ENCODE measurements at regions not wholly inside any gene's neighbourhood (a gene's known extent, or its start where the extent isn't known, plus 50 kb on each side); places are given as distances from the start of the nearest gene placed in this dataset.
"Not testable (repeated sequence)": the region's sequence is repeated elsewhere in the genome, so short reads cannot be mapped to it uniquely, and the experiment has no call there.

DNA sequence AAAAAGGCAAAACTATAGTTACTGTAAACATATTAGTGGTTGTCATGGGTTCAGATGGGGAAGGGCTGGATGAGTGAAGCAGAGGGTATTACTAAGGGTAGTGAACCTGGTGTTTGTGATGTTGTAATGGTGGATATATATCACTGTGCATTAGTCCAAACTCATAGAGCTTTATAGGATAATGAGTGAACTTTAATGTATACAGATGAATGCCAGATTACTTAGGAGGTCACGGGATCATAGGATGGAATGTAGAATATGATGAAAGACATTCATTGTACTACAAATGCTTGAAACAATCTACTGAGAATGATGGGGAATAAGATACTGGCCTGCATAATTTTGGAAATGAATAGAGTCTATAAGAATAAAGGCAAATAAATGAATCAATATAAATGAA lies 226.7 kb upstream of the ZNF804A start:
- no peak for DNase-seq

DNA sequence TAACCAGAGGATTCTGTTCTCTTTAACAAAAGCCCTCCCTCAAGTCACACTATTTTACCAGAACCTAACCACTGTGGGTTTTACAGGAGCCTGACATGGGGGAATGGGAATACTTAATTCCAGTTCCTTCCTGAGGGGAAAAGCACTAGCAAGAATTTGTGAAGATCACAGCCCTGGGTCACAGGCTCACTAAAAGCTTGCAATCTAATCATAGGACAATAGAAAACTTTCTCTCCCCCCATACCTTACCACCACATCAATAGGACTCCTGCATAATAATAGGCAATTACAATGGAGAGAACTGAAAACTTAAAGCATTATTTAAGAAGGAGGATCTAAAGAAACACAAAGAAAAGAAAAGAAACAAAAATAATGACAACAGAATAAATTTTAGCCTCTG lies 225.8 kb upstream of the ZNF804A start:
- DNase-seq, result no peak

DNA sequence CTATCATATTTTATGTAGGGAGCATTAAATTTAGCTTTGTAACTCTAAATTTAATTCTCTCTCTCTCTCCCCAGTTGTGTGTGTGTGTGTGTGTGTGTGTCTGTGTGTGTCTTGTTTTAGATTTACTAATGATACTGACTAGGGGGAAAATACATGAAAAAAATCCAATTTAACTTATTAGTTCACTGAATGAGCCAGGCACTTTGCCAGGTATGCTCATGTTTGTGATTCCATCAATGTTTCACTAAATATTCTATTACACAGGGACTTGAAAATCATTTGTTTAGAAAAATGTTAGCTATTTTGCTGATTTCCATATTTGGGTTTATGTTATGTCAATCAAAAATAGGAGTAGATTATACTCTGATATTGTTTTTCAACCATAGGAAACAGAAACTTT lies 203.7 kb upstream of the ZNF804A start:
- DNase-seq, result no peak

DNA sequence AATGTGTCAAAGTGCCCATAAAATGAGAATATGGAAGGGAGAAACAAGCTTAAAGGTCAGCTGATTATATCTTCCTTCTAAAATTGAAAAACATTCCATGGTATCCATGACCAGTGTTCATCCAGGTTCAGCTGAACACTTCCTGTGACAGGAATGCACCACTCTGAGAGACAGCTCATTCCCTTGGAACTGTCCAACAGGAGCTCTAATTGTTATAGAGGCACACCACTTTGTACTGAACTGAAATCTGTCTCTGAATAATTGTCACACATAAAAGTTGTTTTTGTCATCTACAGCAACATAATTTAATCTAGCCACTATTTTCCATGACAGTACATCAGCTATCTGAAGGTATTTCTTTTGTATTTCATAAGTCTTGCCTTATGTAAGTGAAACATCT lies 195.9 kb upstream of the ZNF804A start:
- DNase-seq, result no peak

DNA sequence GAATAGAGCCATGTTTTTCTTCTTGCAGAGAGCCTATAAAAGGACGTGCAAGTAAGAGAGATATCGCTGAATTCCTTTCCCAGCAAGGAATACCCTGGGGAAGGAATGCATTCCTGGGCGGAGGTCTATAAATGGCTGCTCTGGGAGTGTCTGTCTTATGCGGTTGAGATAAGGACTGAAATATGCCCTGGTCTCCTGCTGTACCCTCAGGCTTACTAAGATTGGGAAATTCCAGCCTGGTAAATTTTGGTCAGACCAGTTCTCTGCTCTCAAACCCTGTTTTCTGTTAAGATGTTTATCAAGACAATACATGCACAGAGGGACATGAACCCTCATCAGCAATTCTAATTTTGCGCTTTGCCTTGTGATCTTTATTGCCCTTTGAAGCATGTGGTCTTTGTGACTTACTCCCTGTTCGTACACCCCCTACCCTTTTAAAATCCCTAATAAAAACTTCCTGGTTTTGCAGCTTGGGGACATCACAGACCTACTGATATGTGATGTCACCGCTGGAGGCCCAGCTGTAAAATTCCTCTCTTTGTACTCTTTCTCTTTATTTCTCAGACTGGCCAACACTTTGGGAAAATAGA lies 191.2 kb upstream of the ZNF804A start:
- not testable (repeated sequence) for DNase-seq

DNA sequence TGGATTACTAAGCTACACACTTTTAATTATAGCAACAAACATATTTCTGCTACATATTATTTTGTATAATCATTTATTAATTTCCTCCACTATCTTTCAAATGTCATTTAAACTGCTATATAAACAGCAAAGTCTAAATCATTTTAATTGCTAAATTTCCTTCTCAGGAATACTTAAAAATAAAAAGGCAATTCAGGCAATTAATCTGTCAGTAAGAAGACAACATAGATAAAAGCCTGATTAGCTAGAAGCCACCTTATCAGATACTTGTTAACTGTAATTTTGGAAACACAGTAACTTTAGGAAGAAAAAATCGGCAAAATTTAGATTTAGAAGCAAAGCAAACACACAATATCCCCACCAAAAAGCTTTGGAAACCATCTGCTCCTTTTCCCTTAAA lies 188.2 kb upstream of the ZNF804A start:
- no peak for DNase-seq

DNA sequence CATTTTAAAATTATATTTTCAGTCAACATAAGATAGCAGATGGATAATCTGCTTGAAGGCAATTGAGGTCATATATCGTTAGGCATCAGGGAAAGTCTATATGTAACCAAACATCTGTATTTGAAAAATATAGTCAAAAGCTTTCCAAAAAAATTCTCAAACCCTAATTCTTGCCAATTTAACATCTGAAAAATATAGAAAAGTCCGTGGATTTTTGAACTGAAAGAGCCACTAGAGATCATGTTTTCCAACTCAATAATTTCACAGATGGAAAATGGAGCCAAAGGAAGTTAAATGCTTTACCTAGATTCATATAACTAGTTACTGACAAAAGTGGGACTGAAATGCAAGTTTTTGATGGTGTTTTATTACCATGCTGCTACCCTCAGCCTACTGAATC lies 185.1 kb upstream of the ZNF804A start:
- DNase-seq, result no peak

DNA sequence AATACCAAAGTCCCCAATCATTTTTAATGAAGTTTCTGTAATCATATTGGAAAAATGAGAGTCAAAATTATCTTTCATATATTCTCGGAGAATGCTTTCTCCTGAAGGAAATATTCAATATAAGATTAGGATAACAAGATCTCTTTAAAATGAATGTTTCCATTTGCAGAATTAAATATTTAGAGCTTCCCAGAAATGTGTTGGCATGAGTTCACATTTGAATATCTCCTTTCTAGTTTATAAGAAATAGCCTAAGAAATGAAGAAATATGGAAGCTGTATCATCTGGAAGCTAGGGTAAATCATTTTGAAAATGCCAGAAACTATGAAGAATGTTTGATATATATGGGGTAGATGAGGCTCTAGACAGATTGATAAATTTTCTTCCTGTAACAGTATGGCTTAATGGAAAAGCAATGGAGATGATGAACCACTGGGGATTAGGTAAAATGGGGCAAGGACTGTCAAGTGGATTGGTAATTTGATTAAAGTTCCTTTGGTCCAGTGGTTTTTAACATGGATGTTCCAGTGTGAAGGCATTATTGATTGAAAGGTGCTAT lies 184.6 kb upstream of the ZNF804A start:
- no peak for DNase-seq

DNA sequence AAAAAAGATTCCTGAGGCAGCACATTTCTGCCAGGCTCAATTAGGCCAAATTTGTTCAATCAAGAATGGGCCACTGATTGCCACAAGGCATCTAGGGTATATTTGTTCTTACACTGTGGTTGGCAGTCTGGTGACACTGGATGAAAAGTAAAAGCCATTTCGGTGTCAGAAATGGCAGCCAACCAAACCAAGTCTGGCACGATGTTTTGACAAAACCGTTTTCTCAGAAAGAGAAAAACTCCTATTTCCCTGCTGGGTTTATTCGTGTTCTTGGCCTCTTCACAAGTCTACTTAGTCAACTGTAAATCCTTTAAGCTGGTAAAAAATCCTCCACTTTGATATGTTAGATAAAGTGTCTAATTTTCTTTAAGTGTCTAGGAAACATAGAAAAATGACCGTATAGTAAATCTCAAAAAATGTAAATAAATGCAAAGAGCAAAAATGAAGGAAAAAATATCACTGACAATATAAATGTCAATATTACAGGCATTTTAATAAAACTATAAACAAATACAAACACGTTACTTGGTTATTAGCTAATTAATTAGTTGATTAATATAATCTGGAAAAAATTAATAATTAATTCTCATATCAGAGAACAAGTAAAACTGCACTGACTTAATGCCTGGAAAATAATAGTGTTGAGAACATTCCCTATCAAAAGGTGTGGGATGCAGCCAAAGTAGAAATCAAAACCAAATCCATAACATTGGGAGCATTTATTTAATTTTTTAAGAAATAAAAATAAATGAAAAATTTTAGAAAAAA lies 182.0 kb upstream of the ZNF804A start:
- no peak for DNase-seq

DNA sequence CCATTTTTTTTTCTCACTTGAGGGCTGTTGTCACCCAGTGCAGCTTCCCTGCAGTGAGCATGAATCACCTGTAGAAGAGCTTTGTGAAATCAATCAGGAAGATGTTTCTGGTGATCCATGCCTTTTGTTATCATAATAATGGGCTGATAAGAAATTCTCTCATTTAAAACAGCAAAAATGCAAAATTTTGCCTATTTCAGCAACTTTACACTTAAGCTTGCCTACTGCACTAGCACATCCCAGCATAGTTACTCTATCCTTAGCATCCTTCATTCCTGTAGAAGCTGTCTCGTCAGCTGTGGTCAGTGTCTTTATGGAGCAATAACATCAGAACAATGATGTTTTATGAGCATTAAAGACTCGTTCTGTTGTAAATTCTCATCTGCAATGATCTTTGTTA lies 178.6 kb upstream of the ZNF804A start:
- no peak for DNase-seq

DNA sequence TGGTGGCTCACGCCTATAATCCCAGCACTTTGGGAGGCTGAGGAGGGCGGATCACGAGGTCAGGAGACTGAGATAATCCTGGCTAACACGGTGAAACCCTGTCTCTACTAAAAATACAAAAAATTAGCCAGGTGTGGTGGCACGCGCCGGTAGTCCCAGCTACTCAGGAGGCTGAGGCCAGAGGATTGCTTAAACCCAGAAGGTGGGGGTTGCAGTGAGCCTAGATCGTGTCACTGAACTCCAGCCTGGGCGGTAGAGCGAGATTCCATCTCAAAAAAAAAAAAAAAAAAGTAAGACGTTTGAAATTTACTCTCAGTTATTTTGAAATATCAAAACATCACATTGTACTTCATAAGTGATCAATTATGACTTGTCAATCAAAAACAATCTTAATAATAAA lies 176.9 kb upstream of the ZNF804A start:
- DNase-seq, result not testable (repeated sequence)

DNA sequence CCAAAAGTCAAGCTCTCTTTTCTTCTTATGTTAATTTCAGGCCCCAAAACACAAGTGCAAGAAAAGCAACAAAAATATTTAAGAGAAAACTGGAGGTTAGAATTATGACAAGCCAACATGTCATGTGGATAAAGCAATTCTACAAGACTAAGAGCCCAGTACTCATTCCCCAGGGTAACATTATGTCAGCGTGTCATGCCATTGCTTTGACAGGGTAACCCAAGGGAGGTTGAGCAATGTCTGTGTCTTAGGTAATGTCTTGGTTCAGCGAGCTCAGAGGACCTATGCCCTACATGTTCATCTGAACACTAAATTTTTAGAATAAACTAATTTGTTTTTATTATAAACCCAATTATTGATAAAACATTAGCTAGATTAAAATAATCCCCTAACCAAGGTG lies 173.2 kb upstream of the ZNF804A start:
- no peak for DNase-seq

DNA sequence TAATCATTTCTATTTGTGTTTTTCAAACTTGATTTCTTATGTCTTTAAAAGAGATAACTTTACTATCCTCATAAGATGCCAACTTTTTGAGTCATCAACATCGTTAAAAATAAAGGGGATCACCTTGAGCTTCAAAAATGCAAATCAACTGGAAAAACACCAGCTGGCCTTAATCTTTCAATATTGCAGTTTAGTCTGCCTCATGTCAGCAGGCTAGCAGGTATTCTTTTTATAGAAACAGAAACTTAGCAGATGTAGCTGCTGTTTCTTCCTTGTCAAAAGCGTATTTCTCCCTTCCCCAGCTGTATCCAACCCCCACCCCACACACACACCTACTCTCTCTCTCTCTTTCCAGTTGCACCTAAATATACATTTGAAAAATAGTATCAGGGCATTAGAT lies 154.1 kb upstream of the ZNF804A start:
- peak; percentile 50 to 83 for DNase-seq

DNA sequence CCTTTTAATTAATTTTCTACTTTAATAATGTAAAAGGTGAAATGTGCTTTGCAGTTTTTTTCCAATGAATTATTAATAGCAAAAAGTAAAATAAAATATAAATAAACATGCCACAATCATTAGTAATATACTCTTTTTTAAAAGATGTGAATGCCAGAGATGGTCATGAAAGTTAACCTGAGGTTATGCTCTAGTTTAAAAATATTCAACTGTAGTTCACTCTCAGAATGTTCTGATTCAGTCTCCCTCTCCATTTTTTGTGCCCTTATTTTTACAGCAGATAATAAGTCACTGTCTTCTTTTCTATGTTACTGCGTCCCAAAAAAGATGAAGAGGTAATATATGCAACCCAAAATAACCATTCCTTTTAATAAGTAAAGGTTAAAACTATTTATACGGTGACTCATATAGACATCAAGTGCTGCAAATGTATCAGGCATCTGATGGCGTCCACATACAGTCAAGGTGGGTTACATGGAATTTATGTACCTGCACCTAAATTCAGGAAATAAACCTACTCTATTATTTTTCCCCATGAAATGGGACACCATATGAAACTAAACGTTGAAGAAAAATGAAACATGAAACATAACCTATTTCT lies 153.6 kb upstream of the ZNF804A start:
- no peak for DNase-seq

DNA sequence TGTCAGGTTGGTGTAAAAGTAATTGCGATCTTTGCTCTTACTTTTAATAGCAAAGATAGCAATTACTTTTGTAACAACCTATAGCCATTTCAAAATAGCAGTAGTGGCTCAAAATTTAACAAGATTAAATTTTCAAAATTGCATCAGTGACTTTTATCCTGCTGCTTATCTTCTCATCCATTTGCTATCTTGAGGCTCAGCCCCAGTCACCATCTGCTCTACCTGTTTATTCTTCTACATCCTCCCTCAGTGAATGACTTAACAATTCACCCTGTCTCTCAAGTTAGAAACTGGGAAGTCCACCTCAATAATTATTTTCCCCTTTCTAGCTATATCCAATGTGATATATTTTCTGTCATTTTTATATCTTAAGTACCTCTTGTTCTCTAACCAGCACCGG lies 148.6 kb upstream of the ZNF804A start:
- peak; percentile 40 to 83 for DNase-seq

DNA sequence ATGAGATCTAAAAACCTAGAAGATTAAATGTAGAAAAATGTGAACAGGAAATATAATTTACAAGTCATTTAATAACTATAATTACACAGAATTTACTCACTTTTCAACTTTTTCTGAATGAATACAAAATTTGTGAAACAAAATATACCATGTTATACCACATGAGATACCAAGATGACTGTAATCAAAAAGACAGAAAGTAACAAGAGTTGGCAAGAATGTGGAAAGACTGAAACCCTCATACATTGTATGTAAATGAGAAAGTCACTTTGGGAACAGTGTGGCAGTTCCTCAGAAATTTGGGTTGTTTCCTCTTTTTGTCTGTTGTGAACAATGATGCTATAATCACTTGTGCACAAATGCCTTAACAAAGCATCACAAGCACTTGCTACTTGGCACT lies 145.4 kb upstream of the ZNF804A start:
- no peak for DNase-seq

DNA sequence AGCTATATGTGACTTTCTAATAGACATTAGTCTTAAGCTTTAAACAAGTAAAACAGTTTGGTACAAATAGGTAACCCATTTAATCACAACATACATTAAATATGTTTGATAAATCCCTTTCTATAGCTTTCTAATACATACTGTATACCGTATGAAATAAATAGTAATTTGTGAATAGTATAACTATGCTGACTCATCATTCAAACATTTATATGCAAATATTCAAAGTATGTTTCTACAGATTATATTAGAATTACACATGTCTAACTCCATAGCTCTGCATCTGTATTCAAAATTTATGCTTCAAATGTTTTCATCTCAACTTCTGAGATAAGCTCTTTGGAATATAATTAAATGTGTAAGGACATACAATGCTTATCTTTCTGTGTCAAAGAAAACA lies 142.7 kb upstream of the ZNF804A start:
- no peak for DNase-seq

DNA sequence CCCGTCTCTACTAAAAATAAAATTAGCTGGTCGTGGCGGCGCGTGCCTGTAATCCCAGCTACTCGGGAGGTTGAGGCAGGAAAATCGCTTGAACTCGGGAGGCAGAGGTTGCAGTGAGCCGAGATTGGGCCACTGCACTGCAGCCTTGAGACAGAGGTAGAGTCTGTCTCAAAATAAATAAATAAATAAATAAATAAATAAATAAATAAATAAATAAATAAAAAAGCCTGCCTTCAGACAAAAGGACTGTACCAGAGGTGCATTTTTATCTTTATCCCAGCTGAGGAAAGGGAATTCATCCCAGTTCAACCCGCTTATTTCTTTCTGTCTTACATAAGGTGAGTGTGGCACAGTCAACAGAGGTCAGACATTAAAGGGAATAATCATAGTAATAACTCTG lies 141.6 kb upstream of the ZNF804A start:
- DNase-seq, result not testable (repeated sequence)

DNA sequence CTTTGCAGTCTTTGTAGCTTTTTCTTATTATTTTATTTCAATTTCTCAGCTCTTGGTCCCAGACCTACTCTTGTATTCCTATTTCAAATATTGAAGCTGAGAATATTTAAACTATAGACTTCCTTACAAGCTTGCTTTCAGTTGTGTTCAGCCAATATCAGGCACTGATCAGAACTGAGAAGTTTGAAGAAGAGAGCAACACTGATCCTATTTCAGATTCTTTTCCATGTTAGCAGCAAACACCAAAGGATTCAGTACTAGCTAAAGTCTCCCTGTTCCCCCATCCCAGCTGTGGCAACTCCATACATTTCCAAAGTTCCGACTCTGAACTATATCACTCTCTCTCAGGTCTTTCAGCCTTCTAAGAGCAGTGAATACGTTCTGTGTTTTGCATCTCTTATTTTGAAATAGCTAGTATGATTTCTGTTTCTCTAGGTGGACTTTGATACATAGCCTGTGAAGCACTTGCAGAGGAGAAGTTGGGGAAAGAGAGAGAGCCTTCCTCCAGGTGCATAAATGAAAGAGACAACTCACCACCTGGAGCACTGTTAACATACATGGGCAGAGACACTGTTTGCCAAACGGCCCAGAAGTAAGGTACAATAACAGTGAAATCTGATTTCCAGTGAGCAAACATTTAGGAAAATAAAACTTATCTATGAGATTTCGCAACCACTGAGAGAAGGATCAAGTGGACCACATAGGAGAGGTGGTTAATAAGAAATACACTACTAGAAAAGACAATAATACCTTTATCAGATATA lies 135.0 kb upstream of the ZNF804A start:
- DNase-seq, result no peak

DNA sequence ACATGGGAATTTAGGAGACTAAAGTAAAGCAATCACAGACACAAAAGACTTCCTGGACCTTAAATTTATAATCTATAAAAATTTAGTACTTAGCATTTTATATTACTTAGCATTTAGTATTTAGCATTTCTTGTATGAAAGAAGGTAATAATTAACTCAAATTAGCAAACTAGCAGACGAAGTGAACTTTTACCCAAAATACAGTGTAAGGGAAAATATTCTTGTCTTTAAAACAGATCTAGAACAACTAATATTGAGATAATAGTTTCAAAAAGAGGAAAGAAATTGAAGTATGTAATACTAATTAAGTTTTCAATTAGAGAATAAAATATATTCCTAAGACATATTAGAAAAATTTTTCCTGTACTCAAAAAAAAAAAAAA lies 134.5 kb upstream of the ZNF804A start:
- no peak for DNase-seq

DNA sequence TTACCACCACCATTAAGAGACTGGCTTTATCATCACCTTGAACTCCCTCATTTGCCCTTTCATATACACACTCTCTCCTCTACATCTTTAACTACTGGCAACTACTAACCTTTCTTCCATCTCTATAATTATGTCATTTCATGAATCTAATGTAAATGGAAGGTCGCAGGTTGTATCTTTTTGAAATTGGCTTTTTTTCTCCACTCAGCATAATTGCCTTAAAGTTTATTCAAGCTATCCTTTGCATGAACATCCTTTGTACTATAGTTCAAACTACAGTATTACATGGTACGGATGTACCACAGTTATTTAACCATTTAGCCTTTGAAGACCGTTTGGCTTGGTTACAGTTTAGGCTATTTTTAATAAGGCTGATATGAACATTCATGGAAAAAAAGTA lies 129.5 kb upstream of the ZNF804A start:
- DNase-seq, result no peak

DNA sequence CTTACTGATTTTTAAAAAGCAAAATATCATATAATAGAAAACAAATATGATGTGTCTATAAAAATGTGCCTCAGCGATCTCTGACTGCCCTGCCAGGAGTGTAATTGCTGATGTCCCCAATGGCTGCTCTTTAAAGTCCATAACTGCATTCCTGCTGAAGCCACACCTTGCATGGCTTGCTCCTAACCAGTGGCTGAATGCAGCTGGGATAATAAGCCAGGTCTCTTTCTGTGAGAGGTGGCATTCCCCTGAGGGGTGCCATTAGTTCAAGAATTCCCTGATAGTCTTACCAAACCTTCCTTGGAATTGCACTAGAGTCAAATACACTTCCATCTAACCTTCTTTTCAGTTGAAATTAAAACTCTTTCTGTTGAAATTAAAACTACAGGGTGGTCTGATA lies 125.8 kb upstream of the ZNF804A start:
- DNase-seq, result no peak

DNA sequence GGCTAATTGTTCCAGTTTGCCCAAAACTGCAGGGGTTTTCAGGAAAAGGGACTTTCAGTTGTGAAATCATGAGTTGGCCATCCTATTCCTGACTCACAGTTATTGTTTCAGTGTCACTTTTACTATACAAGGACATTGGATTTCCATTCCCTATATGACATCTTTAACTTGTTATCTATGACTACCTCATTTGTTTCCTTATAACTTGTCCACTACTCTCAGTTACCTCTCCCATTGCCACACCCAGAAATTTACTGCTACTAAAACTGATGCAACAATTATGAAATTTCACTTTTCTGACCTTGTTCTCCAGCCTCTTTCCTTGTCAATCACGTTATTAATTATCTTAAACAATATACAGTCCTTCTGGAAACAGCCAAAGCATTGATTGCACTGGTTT lies 116.5 kb upstream of the ZNF804A start:
- DNase-seq, result no peak

DNA sequence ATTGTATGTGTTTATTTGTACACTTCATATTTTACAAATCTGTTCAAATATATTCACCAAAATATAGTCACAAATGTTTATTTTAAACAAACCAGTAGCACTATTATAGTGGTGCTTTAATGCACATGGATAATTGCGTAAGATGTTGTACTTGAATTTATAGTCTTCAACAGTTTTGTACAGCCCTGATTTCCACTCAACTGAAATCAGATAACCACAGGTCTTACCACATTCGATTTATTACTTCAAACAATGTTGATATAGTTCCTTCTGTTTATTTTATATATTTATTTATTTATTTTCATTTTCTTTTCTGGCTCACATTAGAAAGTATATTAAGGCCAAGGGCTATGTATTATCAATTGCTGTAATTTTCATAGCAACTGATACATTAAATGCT lies 99.4 kb upstream of the ZNF804A start:
- no peak for DNase-seq
